GM23248 (cell line): ENCODE measurements at regions not wholly inside any gene's neighbourhood (a gene's known extent, or its start where the extent isn't known, plus 50 kb on each side); places are given as distances from the start of the nearest gene placed in this dataset.

ENCODE experiments used
- DNase-seq: peaks from one replicate; pipeline ENCODE4 v3.0.0-alpha.2; 2015
- H2AFZ ChIP-seq: fragments of 200-600 bp; sonication (generic); 2 replicates; pipeline ENCODE4 v1.6.1; 2016; ENCODE audit warnings: antibody characterized with exemption
- H3F3A ChIP-seq: fragments of 200-600 bp; sonication (generic); 2 replicates; pipeline ENCODE4 v1.6.1; 2016; ENCODE audit warnings: mild to moderate bottlenecking, antibody characterized with exemption, mixed run types; ENCODE audit not compliant: insufficient read depth
- H3K27ac ChIP-seq: fragments of 200-600 bp; sonication (generic); 2 replicates; pipeline ENCODE4 v1.5.1; 2016; ENCODE audit warnings: mild to moderate bottlenecking
- H3K27me3 ChIP-seq: fragments of 200-600 bp; sonication (generic); replicated peaks from 2 replicates; pipeline ENCODE4 v1.6.1; 2016; ENCODE audit warnings: mild to moderate bottlenecking; ENCODE audit not compliant: insufficient read depth
- H3K36me3 ChIP-seq: fragments of 200-600 bp; sonication (generic); 2 replicates; pipeline ENCODE4 v1.6.1; 2016; ENCODE audit warnings: low read depth, mild to moderate bottlenecking
- H3K4me1 ChIP-seq: fragments of 200-600 bp; sonication (generic); 2 replicates; pipeline ENCODE4 v1.6.1; 2016; ENCODE audit warnings: mild to moderate bottlenecking; ENCODE audit not compliant: insufficient read depth
- H3K4me2 ChIP-seq: fragments of 200-600 bp; sonication (generic); one replicate; pipeline ENCODE4 v1.6.1; 2016; ENCODE audit warnings: mild to moderate bottlenecking; ENCODE audit not compliant: unreplicated experiment
- H3K4me3 ChIP-seq: fragments of 200-600 bp; sonication (generic); 2 replicates; pipeline ENCODE4 v1.5.1; 2016; ENCODE audit warnings: mild to moderate bottlenecking
- H3K79me2 ChIP-seq: fragments of 200-600 bp; sonication (generic); 2 replicates; pipeline ENCODE4 v1.6.1; 2016; ENCODE audit warnings: mild to moderate bottlenecking; ENCODE audit not compliant: insufficient read depth
- H3K9ac ChIP-seq: fragments of 200-600 bp; sonication (generic); 2 replicates; pipeline ENCODE4 v1.6.1; 2016; ENCODE audit warnings: mild to moderate bottlenecking
- H3K9me2 ChIP-seq: fragments of 200-600 bp; sonication (generic); 2 replicates; pipeline ENCODE4 v1.6.1; 2016; ENCODE audit warnings: mixed run types, mild to moderate bottlenecking, moderate library complexity; ENCODE audit not compliant: insufficient read depth
- H3K9me3 ChIP-seq: fragments of 200-600 bp; sonication (generic); one replicate; pipeline ENCODE4 v1.6.1; 2017; ENCODE audit warnings: low read depth
- H4K20me1 ChIP-seq: fragments of 200-600 bp; sonication (generic); 2 replicates; pipeline ENCODE4 v1.6.0; 2016; ENCODE audit not compliant: insufficient read depth
- EZH2 ChIP-seq: fragments of 200-600 bp; sonication (generic); IDR thresholded peaks from 2 replicates; pipeline ENCODE4 v1.6.1; 2018; ENCODE audit warnings: antibody characterized with exemption, mild to moderate bottlenecking; ENCODE audit not compliant: insufficient read depth, poor library complexity, severe bottlenecking
- EZH2phosphoT487 ChIP-seq: fragments of 200-600 bp; sonication (generic); IDR thresholded peaks from 2 replicates; pipeline ENCODE4 v1.6.1; 2018; ENCODE audit warnings: antibody characterized with exemption, moderate library complexity, mild to moderate bottlenecking, low read depth; ENCODE audit not compliant: insufficient read depth
- WGBS, 2 experiments: methylation state at CpG; one replicate each; pipeline ENCODE4 v1.1.6; 2015 to 2017; ENCODE audit warnings: low lambda C conversion rate in 2 of 2, low coverage in 1 of 2; ENCODE audit errors: missing lambda C conversion rate in 2 of 2; 5-methylcytosine and 5-hydroxymethylcytosine counted together
- in situ Hi-C: fragments of 300-500 bp; cut with MboI; formaldehyde crosslinking; loops from 2 replicates; pipeline ENCODE4 v1.15.0; 2020

- Histone ChIP-seq H3K79me2 (no peaks in the 10 kb centered on the region), H3K9ac (no peak overlapping the region), H4K20me1 (no peaks in the 10 kb centered on the region), H3K36me3 (no peaks in the 10 kb centered on the region), H3K27ac (no peak overlapping the region), H3K4me3 (no peak overlapping the region), H3K4me1 (no peaks in the 10 kb centered on the region; the same call in 1 of the 2 replicates), H3K27me3 (no peaks in the 10 kb centered on the region), H3K9me2 (no peaks in the 10 kb centered on the region), H3K9me3 (no peaks in the 10 kb centered on the region), H3F3A (no peaks in the 10 kb centered on the region), H2AFZ (no peak overlapping the region), H3K4me2 (no peak overlapping the region)
- no peak for TF ChIP-seq EZH2
- TF ChIP-seq EZH2phosphoT487, result no peak
- no peak for DNase-seq
- 80 to 86% methylated on average over 3 of the region's 3 CpGs for WGBS, 2 experiments
- in situ Hi-C loops, result no loop called here
Measured at GRCh38 chr1:185626344-185626743, 107.8 kb upstream of the HMCN1 start.

GRCh38 chr1:185610954-185611353 lies 123.2 kb upstream of the HMCN1 start:
- H3K4me2 ChIP-seq, result no peak overlapping the region
- H3K4me3 ChIP-seq, result no peak overlapping the region
- no peaks in the 10 kb centered on the region for H3K9me2 ChIP-seq
- TF ChIP-seq EZH2phosphoT487, result no peak
- TF ChIP-seq EZH2, result no peak
- no peaks in the 10 kb centered on the region for H3K27me3 ChIP-seq
- DNase-seq, result peak; percentile 10
- no peaks in the 10 kb centered on the region for H3K36me3 ChIP-seq
- H3K4me1 ChIP-seq, result no peaks in the 10 kb centered on the region
- no peaks in the 10 kb centered on the region for H4K20me1 ChIP-seq
- no peaks in the 10 kb centered on the region for H3F3A ChIP-seq
- H3K79me2 ChIP-seq, result no peaks in the 10 kb centered on the region
- in situ Hi-C loops, result no loop called here
- H3K9me3 ChIP-seq, result no peaks in the 10 kb centered on the region
- peak overlapping the region; percentile 42; the same call in 1 of the 2 replicates for H2AFZ ChIP-seq
- H3K9ac ChIP-seq, result no peak overlapping the region
- H3K27ac ChIP-seq, result no peak overlapping the region

GRCh38 chr1:185608177-185608576 lies 126.0 kb upstream of the HMCN1 start:
- no peak overlapping the region for H3K4me2 ChIP-seq
- in situ Hi-C loops, result no loop called here
- 74 to 75% methylated on average over 5 of the region's 5 CpGs for WGBS, 2 experiments
- H3K9ac ChIP-seq, result no peak overlapping the region
- no peak overlapping the region for H2AFZ ChIP-seq
- H3K9me3 ChIP-seq, result no peaks in the 10 kb centered on the region
- no peak overlapping the region for H3K4me3 ChIP-seq
- no peaks in the 10 kb centered on the region for H3K79me2 ChIP-seq
- TF ChIP-seq EZH2phosphoT487 (no peak), EZH2 (no peak)
- H3K36me3 ChIP-seq, result no peaks in the 10 kb centered on the region
- no peak overlapping the region for H3K27ac ChIP-seq
- no peaks in the 10 kb centered on the region for H3K27me3 ChIP-seq
- no peaks in the 10 kb centered on the region for H3K9me2 ChIP-seq
- peak; percentile 25 for DNase-seq
- no peaks in the 10 kb centered on the region for H3F3A ChIP-seq
- H4K20me1 ChIP-seq, result no peaks in the 10 kb centered on the region
- H3K4me1 ChIP-seq, result no peaks in the 10 kb centered on the region

GRCh38 chr1:185603158-185603557 lies 131.0 kb upstream of the HMCN1 start:
- Histone ChIP-seq H3K4me2 (no peak overlapping the region), H3F3A (no peaks in the 10 kb centered on the region), H3K27ac (no peak overlapping the region), H4K20me1 (no peaks in the 10 kb centered on the region), H3K9ac (no peak overlapping the region), H3K27me3 (no peaks in the 10 kb centered on the region), H2AFZ (no peak overlapping the region), H3K79me2 (no peaks in the 10 kb centered on the region), H3K4me1 (no peaks in the 10 kb centered on the region), H3K4me3 (no peak overlapping the region), H3K9me2 (no peaks in the 10 kb centered on the region), H3K36me3 (no peaks in the 10 kb centered on the region), H3K9me3 (no peaks in the 10 kb centered on the region)
- WGBS, 2 experiments, result 89 to 90% methylated on average over 4 of the region's 4 CpGs
- TF ChIP-seq EZH2 (no peak), EZH2phosphoT487 (no peak)
- in situ Hi-C loops, result no loop called here
- no peak for DNase-seq

GRCh38 chr1:185601189-185601588 lies 133.0 kb upstream of the HMCN1 start:
- Histone ChIP-seq H3K27me3 (no peaks in the 10 kb centered on the region), H3F3A (no peaks in the 10 kb centered on the region), H3K4me2 (no peak overlapping the region), H3K9me2 (no peaks in the 10 kb centered on the region), H3K36me3 (no peaks in the 10 kb centered on the region), H3K9ac (no peak overlapping the region), H3K9me3 (no peaks in the 10 kb centered on the region), H3K79me2 (no peaks in the 10 kb centered on the region), H4K20me1 (no peaks in the 10 kb centered on the region), H2AFZ (no peak overlapping the region), H3K4me1 (no peaks in the 10 kb centered on the region), H3K4me3 (no peak overlapping the region), H3K27ac (no peak overlapping the region)
- no peak for DNase-seq
- TF ChIP-seq EZH2phosphoT487 (no peak), EZH2 (no peak)
- in situ Hi-C loops, result no loop called here
- 92 to 100% methylated on average over 1 of the region's 1 CpG for WGBS, 2 experiments
